Spleen (tissue), 11 donors: ENCODE measurements at regions not wholly inside any gene's neighbourhood (a gene's known extent, or its start where the extent isn't known, plus 50 kb on each side); places are given as distances from the start of the nearest gene placed in this dataset.

Experiments used
- DNase-seq: peaks from one replicate; pipeline ENCODE4 v3.0.0-alpha.2; 2020
- H3K27ac ChIP-seq, 8 donors: fragments of 200-600 bp; sonication (generic) in 7 of 8; 1 replicate in 4 of 8; 2 replicates in 4 of 8; pipeline versions ENCODE4 v1.5.0 to v1.8.0; 2016 to 2021; ENCODE audit warnings: inconsistent platforms in 4 of 8, mild to moderate bottlenecking in 4 of 8, moderate library complexity in 1 of 8
- H3K27me3 ChIP-seq, 7 donors: fragments of 200-600 bp; sonication (generic) in 6 of 7; replicated peaks in 1 of 7; 1 replicate in 4 of 7; 2 replicates in 3 of 7; pipeline versions ENCODE4 v1.5.0 to v1.8.0; 2016 to 2021; ENCODE audit warnings: inconsistent platforms in 3 of 7, mild to moderate bottlenecking in 1 of 7
- H3K36me3 ChIP-seq, 6 donors: fragments of 200-600 bp; sonication (generic) in 5 of 6; 1 replicate in 4 of 6; 2 replicates in 2 of 6; pipeline versions ENCODE4 v1.5.0 to v1.8.0; 2016 to 2021; ENCODE audit warnings: inconsistent platforms in 2 of 6
- H3K4me1 ChIP-seq, 6 donors: fragments of 200-600 bp; sonication (generic) in 5 of 6; 1 replicate in 3 of 6; 2 replicates in 3 of 6; pipeline versions ENCODE4 v1.5.0 to v1.8.0; 2016 to 2021; ENCODE audit warnings: inconsistent platforms in 3 of 6
- H3K4me3 ChIP-seq, 8 donors: fragments of 200-600 bp; sonication (generic) in 7 of 8; 1 replicate in 4 of 8; 2 replicates in 4 of 8; pipeline versions ENCODE4 v1.5.0 to v1.8.0; 2016 to 2021; ENCODE audit warnings: inconsistent platforms in 4 of 8, mild to moderate bottlenecking in 4 of 8, moderate library complexity in 2 of 8
- H3K9me3 ChIP-seq, 8 donors: fragments of 200-600 bp; sonication (generic) in 7 of 8; 1 replicate in 4 of 8; 2 replicates in 4 of 8; pipeline versions ENCODE4 v1.5.0 to v1.8.0; 2016 to 2021; ENCODE audit warnings: inconsistent platforms in 4 of 8
- CTCF ChIP-seq, 11 experiments: fragments of 200-600 bp in 7 of 11; fragments of 450-650 bp in 4 of 11; sonication (generic) in 4 of 11; IDR thresholded peaks in 8 of 11; conservative IDR thresholded peaks in 3 of 11; 1 replicate in 7 of 11; 2 replicates in 4 of 11; pipeline versions ENCODE4 v1.4.0 to v1.8.0; 2016 to 2021; ENCODE audit warnings: antibody characterized with exemption in 11 of 11, inconsistent platforms in 4 of 11, mild to moderate bottlenecking in 1 of 11
- POLR2A ChIP-seq, 3 donors: fragments of 450-650 bp; IDR thresholded peaks; one replicate each; pipeline ENCODE4 v1.5.1; 2017; ENCODE audit warnings: antibody characterized with exemption in 3 of 3, mild to moderate bottlenecking in 1 of 3
- POLR2AphosphoS5 ChIP-seq, 3 donors: sonication (generic); formaldehyde crosslinking; IDR thresholded peaks; one replicate each; pipeline ENCODE4 v1.5.1; 2017; ENCODE audit warnings: antibody characterized with exemption in 3 of 3
- WGBS, 5 donors: extraction: QIAGEN DNeasy Blood & Tissue Kit in 3 of 5; methylation state at CpG; one replicate each; pipeline versions ENCODE4 v1.1.5 to v1.1.7; 2013 to 2018; 5-methylcytosine and 5-hydroxymethylcytosine counted together
- intact Hi-C: fragments of 100-400 bp; cut with DNase I; formaldehyde crosslinking; loops from one replicate; pipeline ENCODE4 v1.15.0; 2023; ENCODE audit warnings: low total_unique reads
- donor health status: healthy with polysubstance abuse.
- donor health status: DM: no; HTN: no; CAD: no; lungs with moderate emphysema.
- donor health status: DM: no; HTN: no; CAD: no.
- donor health status: Bipolar disorder and iron deficiency.
- donor health status: healthy.
- donor health status: DM: no; HTN: no; CAD: no.
- donor health status: DM: yes; HTN: yes; CAD: no.

DNA sequence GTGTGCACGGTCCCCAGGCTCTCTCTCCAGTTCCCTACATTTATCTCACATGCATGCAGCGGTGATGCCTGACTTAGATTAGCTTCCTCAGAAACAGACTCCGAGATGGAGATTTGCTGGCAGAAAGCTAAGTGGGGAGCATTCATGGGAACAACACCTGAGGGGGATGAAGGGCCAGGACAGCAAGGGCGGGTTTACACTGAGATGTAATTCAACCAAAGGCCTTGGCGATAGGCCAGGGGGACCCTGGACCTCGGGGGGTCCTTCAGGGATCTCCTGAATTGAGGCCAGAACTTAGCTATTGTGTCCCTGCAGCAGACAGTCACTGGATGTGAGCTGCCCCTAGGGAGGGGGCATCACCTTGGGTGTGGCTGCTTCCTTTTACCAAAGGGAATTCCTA lies 246.1 kb upstream of the CSF3R start:
- intact Hi-C loops, result no loop called here

DNA sequence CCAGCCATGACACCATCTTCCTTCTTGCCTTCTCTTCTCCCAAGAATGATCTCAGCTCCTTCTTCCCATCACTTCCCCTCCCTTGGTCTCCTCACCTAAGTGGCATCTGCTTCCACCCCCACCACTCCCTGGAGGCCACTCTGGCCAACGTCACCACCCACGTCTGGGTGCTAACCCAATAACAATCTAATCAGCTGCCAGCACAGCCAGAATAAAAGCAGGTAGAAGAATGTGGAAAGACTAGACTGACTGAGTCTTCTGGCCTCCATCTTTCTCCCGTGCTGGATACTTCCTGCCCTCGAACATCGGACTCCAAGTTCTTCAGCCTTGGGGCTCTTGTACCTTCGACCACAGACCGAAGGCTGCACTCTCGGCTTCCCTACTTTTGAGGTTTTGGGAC lies 245.3 kb upstream of the CSF3R start:
- Histone ChIP-seq H3K27me3 (peaks cover 0 to 51% (median 0%) of the 10 kb centered on the region in 7 donors), H3K36me3 (no peaks in the 10 kb centered on the region), H3K4me3 (no peak overlapping the region), H3K9me3 (no peaks in the 10 kb centered on the region), H3K27ac (no peak overlapping the region), H3K4me1 (peaks cover 0 to 22% (median 4%) of the 10 kb centered on the region in 6 donors)
- intact Hi-C loops, result no loop called here
- 79 to 92% (median 89%) methylated on average over 8 of the region's 8 CpGs for WGBS, 5 donors
- no peak for DNase-seq
- TF ChIP-seq CTCF (IDR thresholded peaks at IDR 0.05 in 8 of 11, conservative IDR thresholded peaks at IDR 0.05 in 3 of 11) (no peak), POLR2AphosphoS5 (IDR thresholded peaks at IDR 0.05) (no peak), POLR2A (IDR thresholded peaks at IDR 0.05) (no peak)

More for the DNA sequence above, 246.1 kb upstream of the CSF3R start:
- WGBS, 5 donors, result 65 to 77% (median 67%) methylated on average over 6 of the region's 6 CpGs
- H3K27me3 ChIP-seq, result peaks cover 0 to 54% (median 0%) of the 10 kb centered on the region in 7 donors
- no peaks in the 10 kb centered on the region for H3K36me3 ChIP-seq
- H3K9me3 ChIP-seq, result no peaks in the 10 kb centered on the region
- H3K4me3 ChIP-seq, result no peak overlapping the region
- H3K27ac ChIP-seq, result no peak overlapping the region
- no peak for DNase-seq
- TF ChIP-seq POLR2AphosphoS5 (IDR thresholded peaks at IDR 0.05) (no peak), POLR2A (IDR thresholded peaks at IDR 0.05) (no peak), CTCF (IDR thresholded peaks at IDR 0.05 in 8 of 11, conservative IDR thresholded peaks at IDR 0.05 in 3 of 11) (no peak)
- peaks cover 0 to 22% (median 4%) of the 10 kb centered on the region in 6 donors for H3K4me1 ChIP-seq

- 75 to 87% (median 81%) methylated on average over 3 of the region's 3 CpGs for WGBS, 5 donors
- Histone ChIP-seq H3K27ac (no peak overlapping the region), H3K27me3 (peaks cover 0 to 53% (median 8%) of the 10 kb centered on the region in 7 donors), H3K4me3 (no peak overlapping the region), H3K9me3 (no peaks in the 10 kb centered on the region), H3K4me1 (peaks cover 0 to 14% (median 4%) of the 10 kb centered on the region in 6 donors), H3K36me3 (no peaks in the 10 kb centered on the region)
- intact Hi-C loops, result no loop called here
- no peak for DNase-seq
- TF ChIP-seq CTCF (IDR thresholded peaks at IDR 0.05 in 8 of 11, conservative IDR thresholded peaks at IDR 0.05 in 3 of 11), result no peak
- TF ChIP-seq POLR2AphosphoS5 (IDR thresholded peaks at IDR 0.05), result no peak
- TF ChIP-seq POLR2A (IDR thresholded peaks at IDR 0.05), result no peak
Measured at GRCh38 chr1:36725151-36725550, 242.4 kb upstream of the CSF3R start.

DNA sequence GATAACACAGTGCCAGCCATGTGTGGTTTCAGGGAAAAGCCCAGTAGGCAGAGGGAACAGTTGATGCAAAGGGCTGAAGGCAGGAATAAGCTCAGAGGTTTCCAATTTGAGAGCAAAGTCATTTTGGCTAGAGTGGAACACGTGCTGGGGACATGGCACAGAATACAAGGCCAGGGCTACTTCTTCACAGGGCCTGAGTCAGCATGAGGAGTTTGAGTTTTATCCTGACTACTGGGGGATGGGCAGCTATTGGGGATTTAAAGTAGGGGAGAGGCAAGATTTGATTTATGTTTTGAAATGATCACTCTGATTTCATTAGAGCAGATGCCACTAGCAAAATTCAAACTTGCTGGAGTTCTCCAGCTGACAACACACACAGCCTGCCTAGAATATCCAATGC lies 241.1 kb upstream of the CSF3R start:
- no peak for DNase-seq
- WGBS, 5 donors, result 37 to 69% (median 50%) methylated on average over 1 of the region's 1 CpG
- H3K27me3 ChIP-seq, result peaks cover 0 to 49% (median 8%) of the 10 kb centered on the region in 7 donors
- TF ChIP-seq POLR2A (IDR thresholded peaks at IDR 0.05), result no peak
- no peak for TF ChIP-seq CTCF (IDR thresholded peaks at IDR 0.05 in 8 of 11, conservative IDR thresholded peaks at IDR 0.05 in 3 of 11)
- no peak for TF ChIP-seq POLR2AphosphoS5 (IDR thresholded peaks at IDR 0.05)
- no peak overlapping the region for H3K4me3 ChIP-seq
- intact Hi-C loops, result no loop called here
- no peak overlapping the region for H3K27ac ChIP-seq
- peaks cover 0 to 1% (median 0%) of the 10 kb centered on the region in 6 donors for H3K4me1 ChIP-seq
- H3K9me3 ChIP-seq, result no peaks in the 10 kb centered on the region
- no peaks in the 10 kb centered on the region for H3K36me3 ChIP-seq
